Heart right ventricle (tissue), 16 donors: ENCODE measurements at regions not wholly inside any gene's neighbourhood (a gene's known extent, or its start where the extent isn't known, plus 50 kb on each side); places are given as distances from the start of the nearest gene placed in this dataset.
"Not testable (repeated sequence)": the region's sequence is repeated elsewhere in the genome, so short reads cannot be mapped to it uniquely, and the experiment has no call there.

ENCODE experiments used
- ATAC-seq, 8 donors: fragments of 200-7000 bp; cut with Tn5 transposase; one replicate each; pipeline ENCODE4 v1.9.1; 2020; ENCODE audit warnings: mild to moderate bottlenecking in 8 of 8, moderate library complexity in 8 of 8, moderate number of reproducible peaks in 1 of 8
- DNase-seq, 2 donors: peaks; one replicate each; pipeline ENCODE4 v3.0.0-alpha.2; 2020
- H3K27ac ChIP-seq, 10 donors: fragments of 200-600 bp; sonication (generic) in 2 of 10; one replicate each; pipeline versions ENCODE4 v1.5.0 to v1.8.0; 2020 to 2022; ENCODE audit warnings: mild to moderate bottlenecking in 3 of 10
- H3K27me3 ChIP-seq, 7 donors: fragments of 200-600 bp; one replicate each; pipeline ENCODE4 v1.8.0; 2021 to 2022; ENCODE audit warnings: mild to moderate bottlenecking in 2 of 7
- H3K36me3 ChIP-seq, 9 donors: fragments of 200-600 bp; sonication (generic) in 1 of 9; one replicate each; pipeline versions ENCODE4 v1.5.0 to v1.8.0; 2020 to 2022; ENCODE audit warnings: mild to moderate bottlenecking in 2 of 9
- H3K4me1 ChIP-seq, 9 donors: fragments of 200-600 bp; sonication (generic) in 1 of 9; one replicate each; pipeline versions ENCODE4 v1.5.0 to v1.8.0; 2020 to 2022; ENCODE audit warnings: mild to moderate bottlenecking in 4 of 9
- H3K4me3 ChIP-seq, 10 donors: fragments of 200-600 bp; sonication (generic) in 2 of 10; one replicate each; pipeline versions ENCODE4 v1.5.0 to v1.8.0; 2020 to 2022; ENCODE audit warnings: mild to moderate bottlenecking in 7 of 10, moderate library complexity in 2 of 10
- H3K9me3 ChIP-seq, 11 donors: fragments of 200-600 bp in 10 of 11; sonication (generic) in 2 of 11; one replicate each; pipeline versions ENCODE4 v1.5.0 to v1.8.0; 2013 to 2022; ENCODE audit warnings: mild to moderate bottlenecking in 2 of 11, control low read depth in 1 of 11, moderate library complexity in 1 of 11
- WGBS, 2 donors: extraction: QIAGEN DNeasy Blood & Tissue Kit; methylation state at CpG; one replicate each; pipeline ENCODE4 v1.1.7; 2013; ENCODE audit warnings: inconsistent platforms in 1 of 2; 5-methylcytosine and 5-hydroxymethylcytosine counted together
- intact Hi-C, 10 donors: fragments of 100-400 bp; cut with DNase I; formaldehyde crosslinking; loops; one replicate each; pipeline versions ENCODE4 v1.11.1 to v1.14.2; 2022
- TF ChIP-seq, protein P1 (sequence below), 9 donors: fragments of 200-600 bp; sonication (generic) in 2 of 9; IDR thresholded peaks; one replicate each; pipeline versions ENCODE4 v1.5.0 to v1.8.0; 2021 to 2022; ENCODE audit warnings: antibody characterized with exemption in 9 of 9, mild to moderate bottlenecking in 5 of 9, moderate library complexity in 1 of 9
- donor health status: Arrhythmogenic right ventricular cardiomyopathy.
- donor health status: ischemic (EF 13 %, LVEDD 7.1; RV severe dilation, severe dysfunction).
- donor health status: healthy with polysubstance abuse.
- donor health status: DM: no; HTN: yes; CAD: no.
- donor health status: DM: no; HTN: no; CAD: no.
- donor health status: ischemic (EF 25% LVEDD 6.9; RV normal size, moderate dysfunction).
- donor health status: ischemic (EF 25% LVEDD 5.7; RV mildly dilated, moderate dysfunction).
- donor health status: healthy.
- donor health status: DM: yes; HTN: yes; CAD: no.
- donor health status: Ischemic cardiomyopathy.
- donor health status: ischemic (EF 35%, LVEDD 5.7; RV mildly dilated, moderate dysfunction).
- donor health status: nonischemic (EF 11% LVEDD 7.7; RV severe dilation, severe dysfunction).
- donor health status: DM: yes; HTN: yes; CAD: no.
- donor health status: PGD.
- donor health status: ischemic (EF 29% LVEDD 5.4; RV normal size, mild dysfunction).
- donor health status: nonischemic (EF 23%, LVEDD 6.1; RV moderate dilation, normal function).

DNA sequence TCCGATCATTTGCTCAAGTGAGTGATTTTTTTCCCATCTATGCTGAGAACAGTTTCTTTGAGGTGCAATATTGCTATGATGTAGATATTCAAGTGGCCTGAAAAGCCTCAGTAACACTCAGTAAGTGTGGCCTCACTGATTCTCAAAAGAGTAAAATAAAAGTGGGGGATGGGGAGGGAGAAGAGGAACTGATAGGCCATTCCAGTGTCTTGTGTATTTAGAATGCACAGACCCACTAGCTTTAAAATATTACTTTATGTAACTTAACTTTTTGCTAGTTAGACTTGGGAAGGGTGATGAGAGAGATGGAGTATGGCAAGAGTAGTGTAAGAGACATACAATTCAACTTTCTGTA, 79.5 kb upstream of the ZNF608 start:
- Histone ChIP-seq H3K4me3 (no peak overlapping the region), H3K36me3 (no peaks in the 10 kb centered on the region), H3K9me3 (no peaks in the 10 kb centered on the region), H3K4me1 (peaks cover 0 to 6% (median 0%) of the 10 kb centered on the region in 9 donors), H3K27ac (no peak overlapping the region), H3K27me3 (no peaks in the 10 kb centered on the region)
- WGBS, 2 donors = 99 to 100% methylated on average over 1 of the region's 1 CpG
- intact Hi-C loops = no loop called here
- no peak for ATAC-seq
- TF ChIP-seq, protein P1, sequence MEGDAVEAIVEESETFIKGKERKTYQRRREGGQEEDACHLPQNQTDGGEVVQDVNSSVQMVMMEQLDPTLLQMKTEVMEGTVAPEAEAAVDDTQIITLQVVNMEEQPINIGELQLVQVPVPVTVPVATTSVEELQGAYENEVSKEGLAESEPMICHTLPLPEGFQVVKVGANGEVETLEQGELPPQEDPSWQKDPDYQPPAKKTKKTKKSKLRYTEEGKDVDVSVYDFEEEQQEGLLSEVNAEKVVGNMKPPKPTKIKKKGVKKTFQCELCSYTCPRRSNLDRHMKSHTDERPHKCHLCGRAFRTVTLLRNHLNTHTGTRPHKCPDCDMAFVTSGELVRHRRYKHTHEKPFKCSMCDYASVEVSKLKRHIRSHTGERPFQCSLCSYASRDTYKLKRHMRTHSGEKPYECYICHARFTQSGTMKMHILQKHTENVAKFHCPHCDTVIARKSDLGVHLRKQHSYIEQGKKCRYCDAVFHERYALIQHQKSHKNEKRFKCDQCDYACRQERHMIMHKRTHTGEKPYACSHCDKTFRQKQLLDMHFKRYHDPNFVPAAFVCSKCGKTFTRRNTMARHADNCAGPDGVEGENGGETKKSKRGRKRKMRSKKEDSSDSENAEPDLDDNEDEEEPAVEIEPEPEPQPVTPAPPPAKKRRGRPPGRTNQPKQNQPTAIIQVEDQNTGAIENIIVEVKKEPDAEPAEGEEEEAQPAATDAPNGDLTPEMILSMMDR (IDR thresholded peaks at IDR 0.05) = no peak
- DNase-seq = no peak

DNA sequence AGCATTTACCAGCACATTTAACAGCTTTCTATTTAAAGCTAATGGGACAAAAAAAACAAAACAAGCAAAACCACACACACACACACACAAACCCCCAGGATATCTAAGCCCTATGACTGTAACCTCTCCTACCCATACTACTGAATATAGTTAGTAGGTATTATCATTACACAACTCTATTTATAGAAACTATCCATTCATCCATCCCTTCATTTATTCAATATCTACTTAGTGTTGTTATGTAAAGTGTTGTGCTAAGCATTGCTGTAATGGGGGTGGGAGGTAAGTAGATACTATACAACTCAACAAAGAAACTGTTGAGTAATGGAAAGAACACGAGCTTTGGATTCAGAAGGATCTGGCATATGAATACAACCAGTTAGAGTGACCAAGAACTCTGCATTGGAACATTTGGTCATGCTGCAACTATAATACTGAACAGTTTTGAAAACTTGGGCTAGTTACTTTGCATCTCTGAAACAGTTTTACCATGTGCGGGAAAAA, 82.3 kb upstream of the ZNF608 start:
- H3K9me3 ChIP-seq = peaks cover 0 to 24% (median 10%) of the 10 kb centered on the region in 11 donors
- no peak for DNase-seq
- TF ChIP-seq, protein P1 (IDR thresholded peaks at IDR 0.05) = no peak
- no peaks in the 10 kb centered on the region for H3K27me3 ChIP-seq
- peaks cover 0 to 13% (median 0%) of the 10 kb centered on the region in 9 donors for H3K4me1 ChIP-seq
- 92 to 95% methylated on average over 2 of the region's 2 CpGs for WGBS, 2 donors
- no peak for ATAC-seq
- H3K36me3 ChIP-seq = no peaks in the 10 kb centered on the region
- no peak overlapping the region for H3K4me3 ChIP-seq
- intact Hi-C loops = no loop called here
- no peak overlapping the region for H3K27ac ChIP-seq

DNA sequence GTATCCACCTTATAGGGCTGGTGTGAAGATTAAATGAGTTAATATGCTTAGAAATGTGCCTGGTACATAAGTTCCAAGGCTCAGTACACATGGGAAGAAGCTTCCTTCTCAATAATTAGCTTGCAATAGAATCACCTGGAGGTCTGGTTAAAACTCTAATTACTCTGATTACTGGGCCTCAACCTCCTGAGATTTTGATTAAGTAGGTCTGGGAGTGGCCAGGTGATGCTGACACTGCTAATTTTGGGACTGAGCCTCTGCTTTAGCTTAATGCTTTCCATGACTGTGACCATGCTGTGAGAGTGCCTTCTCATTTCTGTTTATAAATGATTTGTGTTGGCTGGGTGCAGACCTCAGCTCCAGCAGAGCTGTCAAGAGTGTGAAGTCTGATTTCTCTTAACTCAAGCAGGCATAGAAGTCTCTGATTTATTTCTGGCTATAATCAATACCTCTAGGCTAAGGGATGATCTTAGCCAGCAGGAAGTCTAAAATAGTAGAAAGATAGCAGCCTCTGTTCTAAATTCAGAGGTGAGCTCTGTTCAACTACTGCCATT, 85.3 kb upstream of the ZNF608 start:
- Histone ChIP-seq H3K4me1 (peaks cover 0 to 7% (median 0%) of the 10 kb centered on the region in 9 donors), H3K9me3 (peaks cover 0 to 31% (median 10%) of the 10 kb centered on the region in 11 donors), H3K4me3 (no peak overlapping the region), H3K27me3 (no peaks in the 10 kb centered on the region), H3K27ac (no peak overlapping the region), H3K36me3 (no peaks in the 10 kb centered on the region)
- intact Hi-C loops = no loop called here
- DNase-seq (no peak), ATAC-seq (no peak)
- TF ChIP-seq, protein P1 (IDR thresholded peaks at IDR 0.05) = no peak

DNA sequence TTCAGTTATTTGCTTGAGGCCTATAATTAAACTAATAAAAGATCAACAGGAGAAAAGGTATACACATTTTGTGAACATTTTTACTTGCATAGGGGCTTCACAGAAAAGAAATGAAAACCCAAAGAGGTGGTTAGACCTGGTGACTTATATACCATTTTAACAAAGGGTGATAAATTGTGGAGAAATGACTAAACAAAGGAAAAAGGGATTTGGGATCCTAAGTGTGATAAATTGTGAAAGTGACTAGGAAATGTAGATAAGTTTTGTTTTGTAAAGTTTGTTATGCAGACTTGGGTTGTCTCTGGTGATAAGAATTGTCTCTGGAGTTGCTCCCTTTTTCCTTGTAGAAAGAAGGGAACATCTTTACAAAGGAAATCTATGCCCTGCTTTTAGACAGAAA, 86.1 kb upstream of the ZNF608 start:
- intact Hi-C loops = no loop called here
- Histone ChIP-seq H3K9me3 (peaks cover 0 to 31% (median 10%) of the 10 kb centered on the region in 11 donors), H3K4me1 (peaks cover 0 to 7% (median 0%) of the 10 kb centered on the region in 9 donors), H3K27ac (no peak overlapping the region), H3K4me3 (no peak overlapping the region), H3K36me3 (no peaks in the 10 kb centered on the region), H3K27me3 (no peaks in the 10 kb centered on the region)
- DNase-seq (no peak), ATAC-seq (no peak)
- TF ChIP-seq, protein P1 (IDR thresholded peaks at IDR 0.05) = no peak

DNA sequence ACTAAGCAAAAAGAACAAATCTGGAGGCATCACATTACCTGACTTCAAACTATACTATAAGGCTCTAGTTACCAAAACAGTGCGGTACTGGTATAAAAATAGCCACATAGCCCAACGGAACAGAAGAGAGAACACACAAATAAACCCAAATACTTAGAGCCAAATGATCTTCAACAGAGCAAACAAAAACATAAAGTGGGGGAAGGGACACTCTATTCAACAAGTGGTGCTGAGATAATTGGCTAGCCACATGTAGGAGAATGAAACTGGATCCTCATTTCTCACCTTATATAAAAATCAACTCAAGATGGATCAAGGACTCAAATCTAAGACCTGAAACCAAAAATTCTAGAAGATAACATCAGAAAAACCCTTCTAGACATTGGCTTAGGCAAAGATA, 89.9 kb upstream of the ZNF608 start:
- ATAC-seq, H3K27ac ChIP-seq, intact Hi-C loops, DNase-seq, H3K36me3 ChIP-seq, H3K4me3 ChIP-seq, H3K27me3 ChIP-seq, H3K4me1 ChIP-seq: not testable (repeated sequence)
- H3K9me3 ChIP-seq = peaks cover 0 to 31% (median 10%) of the 10 kb centered on the region in 11 donors
- 92 to 95% methylated on average over 2 of the region's 2 CpGs for WGBS, 2 donors
